SK-N-SH treated with all-trans-retinoic acid at 6 μM for 48 hours (cell line): ENCODE measurements at regions not wholly inside any gene's neighbourhood (a gene's known extent, or its start where the extent isn't known, plus 50 kb on each side); places are given as distances from the start of the nearest gene placed in this dataset.

ENCODE experiments used
- CSDC2 ChIP-seq: fragments of 250-450 bp; sonication (Bioruptor Pico); IDR thresholded peaks from 2 replicates; pipeline ENCODE4 v1.5.0; 2020; ENCODE audit warnings: mild to moderate bottlenecking, moderate library complexity
- CSRNP3 ChIP-seq: fragments of 250-450 bp; sonication (Bioruptor Pico); IDR thresholded peaks from 2 replicates; pipeline ENCODE4 v1.5.1; 2021; ENCODE audit warnings: mild to moderate bottlenecking, moderate library complexity
- ESRRG ChIP-seq: fragments of 250-450 bp; sonication (Bioruptor Pico); IDR thresholded peaks from 2 replicates; pipeline ENCODE4 v1.6.1; 2021; ENCODE audit warnings: mild to moderate bottlenecking
- GLIS3 ChIP-seq: fragments of 250-450 bp; sonication (Bioruptor Pico); IDR thresholded peaks from 2 replicates; pipeline ENCODE4 v1.5.0; 2020; ENCODE audit warnings: mild to moderate bottlenecking, moderate library complexity
- PATZ1 ChIP-seq: fragments of 250-450 bp; sonication (Bioruptor Pico); IDR thresholded peaks from 2 replicates; pipeline ENCODE4 v1.8.0; 2020; ENCODE audit warnings: mild to moderate bottlenecking, moderate library complexity, borderline replicate concordance
- TOX ChIP-seq: fragments of 250-450 bp; sonication (Bioruptor Pico); IDR thresholded peaks from 2 replicates; pipeline ENCODE4 v1.8.0; 2021; ENCODE audit warnings: mild to moderate bottlenecking, moderate library complexity, borderline replicate concordance
- ZFP3 ChIP-seq: fragments of 250-450 bp; sonication (Bioruptor Pico); IDR thresholded peaks from 2 replicates; pipeline ENCODE4 v1.5.0; 2020; ENCODE audit warnings: mild to moderate bottlenecking, moderate library complexity
- ZFP30 ChIP-seq: fragments of 450-650 bp; formaldehyde crosslinking; IDR thresholded peaks from 2 replicates; pipeline ENCODE4 v1.5.0; 2022; ENCODE audit warnings: mild to moderate bottlenecking, moderate library complexity

DNA sequence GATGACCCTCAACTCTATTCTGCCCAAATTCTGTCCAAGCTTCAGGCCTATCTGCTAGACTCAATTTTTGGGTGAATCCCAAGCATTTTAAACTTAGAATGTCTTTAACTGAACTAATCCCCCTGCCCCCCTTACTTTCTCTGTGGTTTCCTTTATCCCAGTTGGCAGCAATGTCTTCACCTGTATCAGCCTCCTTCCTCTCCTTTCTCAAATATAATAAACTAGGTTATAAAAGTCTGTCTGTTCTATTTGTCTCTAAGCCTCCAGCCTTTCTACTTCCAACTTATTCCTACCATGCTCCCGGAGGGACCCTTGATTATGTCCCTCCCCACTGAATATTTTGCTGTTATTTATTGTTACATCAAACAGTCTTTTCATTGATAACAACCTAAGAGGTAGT is 375.5 kb upstream of the TRIB2 start:
- no peak for TF ChIP-seq ZFP3 (CRISPR knock-in tag)
- TF ChIP-seq CSRNP3 (CRISPR knock-in tag), result no peak
- no peak for TF ChIP-seq ESRRG (CRISPR knock-in tag)
- no peak for TF ChIP-seq CSDC2 (CRISPR knock-in tag)
- TF ChIP-seq PATZ1, result no peak
- no peak for TF ChIP-seq TOX
- no peak for TF ChIP-seq GLIS3 (CRISPR knock-in tag)
- no peak for TF ChIP-seq ZFP30
